Heart left ventricle (tissue), 16 donors: ENCODE measurements at regions not wholly inside any gene's neighbourhood (a gene's known extent, or its start where the extent isn't known, plus 50 kb on each side); places are given as distances from the start of the nearest gene placed in this dataset.
"Not testable (repeated sequence)": the region's sequence is repeated elsewhere in the genome, so short reads cannot be mapped to it uniquely, and the experiment has no call there.

ENCODE experiments used
- ATAC-seq, 4 donors: fragments of 200-7000 bp; cut with Tn5 transposase; one replicate each; pipeline ENCODE4 v1.9.1; 2020 to 2022; ENCODE audit warnings: moderate library complexity in 4 of 4, mild to moderate bottlenecking in 3 of 4, moderate number of reproducible peaks in 1 of 4
- DNase-seq, 5 donors: peaks; one replicate each; pipeline ENCODE4 v3.0.0-alpha.2; 2020
- H3K27ac ChIP-seq, 12 donors: fragments of 200-600 bp; sonication (generic) in 4 of 12; one replicate each; pipeline versions ENCODE4 v1.5.0 to v1.8.0; 2016 to 2022; ENCODE audit warnings: mild to moderate bottlenecking in 2 of 12
- H3K27me3 ChIP-seq, 9 donors: fragments of 200-600 bp; sonication (generic) in 2 of 9; one replicate each; pipeline versions ENCODE4 v1.5.1 to v1.8.0; 2016 to 2022; ENCODE audit warnings: mild to moderate bottlenecking in 3 of 9
- H3K36me3 ChIP-seq, 9 donors: fragments of 200-600 bp; sonication (generic) in 2 of 9; one replicate each; pipeline versions ENCODE4 v1.5.0 to v1.8.0; 2018 to 2022; ENCODE audit warnings: mild to moderate bottlenecking in 2 of 9
- H3K4me1 ChIP-seq, 12 donors: fragments of 200-600 bp; sonication (generic) in 4 of 12; one replicate each; pipeline versions ENCODE4 v1.5.0 to v1.8.0; 2016 to 2022; ENCODE audit warnings: mild to moderate bottlenecking in 3 of 12
- H3K4me3 ChIP-seq, 12 donors: fragments of 200-600 bp; sonication (generic) in 4 of 12; one replicate each; pipeline versions ENCODE4 v1.5.0 to v1.8.0; 2017 to 2022; ENCODE audit warnings: mild to moderate bottlenecking in 9 of 12, moderate library complexity in 4 of 12
- H3K9me3 ChIP-seq, 12 donors: fragments of 200-600 bp; sonication (generic) in 4 of 12; one replicate each; pipeline versions ENCODE4 v1.5.0 to v1.8.0; 2016 to 2022; ENCODE audit warnings: mild to moderate bottlenecking in 1 of 12
- POLR2A ChIP-seq, 2 donors: fragments of 450-650 bp; IDR thresholded peaks; one replicate each; pipeline ENCODE4 v1.6.1; 2017; ENCODE audit warnings: antibody characterized with exemption in 2 of 2, mild to moderate bottlenecking in 2 of 2, moderate library complexity in 2 of 2
- WGBS, 4 donors: extraction: QIAGEN DNeasy Blood & Tissue Kit in 2 of 4; methylation state at CpG; one replicate each; pipeline versions ENCODE4 v1.1.5 to v1.1.7; 2013 to 2018; 5-methylcytosine and 5-hydroxymethylcytosine counted together
- intact Hi-C, 10 donors: fragments of 100-400 bp; cut with DNase I; formaldehyde crosslinking; loops; one replicate each; pipeline versions ENCODE4 v1.11.1 to v1.14.2; 2022
- TF ChIP-seq, protein P1 (sequence below), 12 donors: fragments of 200-600 bp; sonication (generic) in 4 of 12; IDR thresholded peaks; one replicate each; pipeline versions ENCODE4 v1.5.0 to v1.8.0; 2018 to 2022; ENCODE audit warnings: antibody characterized with exemption in 12 of 12, mild to moderate bottlenecking in 5 of 12
- donor health status: ischemic (EF 13 %, LVEDD 7.1; RV severe dilation, severe dysfunction).
- donor health status: healthy with polysubstance abuse.
- donor health status: DM: no; HTN: yes; CAD: no.
- donor health status: DM: no; HTN: no; CAD: no.
- donor health status: ischemic (EF 25% LVEDD 6.9; RV normal size, moderate dysfunction).
- donor health status: ischemic (EF 25% LVEDD 5.7; RV mildly dilated, moderate dysfunction).
- donor health status: healthy.
- donor health status: DM: yes; HTN: yes; CAD: no.
- donor health status: ischemic (EF 35%, LVEDD 5.7; RV mildly dilated, moderate dysfunction).
- donor health status: nonischemic (EF 11% LVEDD 7.7; RV severe dilation, severe dysfunction).
- donor health status: DM: yes; HTN: yes; CAD: no.
- donor health status: PGD.
- donor health status: ischemic (EF 29% LVEDD 5.4; RV normal size, mild dysfunction).
- donor health status: nonischemic (EF 23%, LVEDD 6.1; RV moderate dilation, normal function).

GRCh38 chr2:184413221-184413620 is 185.1 kb upstream of the ZNF804A start:
- Histone ChIP-seq H3K9me3 (no peaks in the 10 kb centered on the region), H3K36me3 (no peaks in the 10 kb centered on the region), H3K4me3 (no peak overlapping the region), H3K27ac (no peak overlapping the region), H3K4me1 (no peaks in the 10 kb centered on the region), H3K27me3 (no peaks in the 10 kb centered on the region)
- ATAC-seq (no peak), DNase-seq (no peak)
- WGBS, 4 donors = 71 to 78% (median 77%) methylated on average over 2 of the region's 2 CpGs
- intact Hi-C loops = no loop called here
- TF ChIP-seq, protein P1, sequence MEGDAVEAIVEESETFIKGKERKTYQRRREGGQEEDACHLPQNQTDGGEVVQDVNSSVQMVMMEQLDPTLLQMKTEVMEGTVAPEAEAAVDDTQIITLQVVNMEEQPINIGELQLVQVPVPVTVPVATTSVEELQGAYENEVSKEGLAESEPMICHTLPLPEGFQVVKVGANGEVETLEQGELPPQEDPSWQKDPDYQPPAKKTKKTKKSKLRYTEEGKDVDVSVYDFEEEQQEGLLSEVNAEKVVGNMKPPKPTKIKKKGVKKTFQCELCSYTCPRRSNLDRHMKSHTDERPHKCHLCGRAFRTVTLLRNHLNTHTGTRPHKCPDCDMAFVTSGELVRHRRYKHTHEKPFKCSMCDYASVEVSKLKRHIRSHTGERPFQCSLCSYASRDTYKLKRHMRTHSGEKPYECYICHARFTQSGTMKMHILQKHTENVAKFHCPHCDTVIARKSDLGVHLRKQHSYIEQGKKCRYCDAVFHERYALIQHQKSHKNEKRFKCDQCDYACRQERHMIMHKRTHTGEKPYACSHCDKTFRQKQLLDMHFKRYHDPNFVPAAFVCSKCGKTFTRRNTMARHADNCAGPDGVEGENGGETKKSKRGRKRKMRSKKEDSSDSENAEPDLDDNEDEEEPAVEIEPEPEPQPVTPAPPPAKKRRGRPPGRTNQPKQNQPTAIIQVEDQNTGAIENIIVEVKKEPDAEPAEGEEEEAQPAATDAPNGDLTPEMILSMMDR (IDR thresholded peaks at IDR 0.05) = no peak
- TF ChIP-seq POLR2A (IDR thresholded peaks at IDR 0.05) = no peak

DNA sequence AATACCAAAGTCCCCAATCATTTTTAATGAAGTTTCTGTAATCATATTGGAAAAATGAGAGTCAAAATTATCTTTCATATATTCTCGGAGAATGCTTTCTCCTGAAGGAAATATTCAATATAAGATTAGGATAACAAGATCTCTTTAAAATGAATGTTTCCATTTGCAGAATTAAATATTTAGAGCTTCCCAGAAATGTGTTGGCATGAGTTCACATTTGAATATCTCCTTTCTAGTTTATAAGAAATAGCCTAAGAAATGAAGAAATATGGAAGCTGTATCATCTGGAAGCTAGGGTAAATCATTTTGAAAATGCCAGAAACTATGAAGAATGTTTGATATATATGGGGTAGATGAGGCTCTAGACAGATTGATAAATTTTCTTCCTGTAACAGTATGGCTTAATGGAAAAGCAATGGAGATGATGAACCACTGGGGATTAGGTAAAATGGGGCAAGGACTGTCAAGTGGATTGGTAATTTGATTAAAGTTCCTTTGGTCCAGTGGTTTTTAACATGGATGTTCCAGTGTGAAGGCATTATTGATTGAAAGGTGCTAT is 184.6 kb upstream of the ZNF804A start:
- Histone ChIP-seq H3K27ac (no peak overlapping the region), H3K9me3 (no peaks in the 10 kb centered on the region), H3K4me3 (no peak overlapping the region), H3K36me3 (no peaks in the 10 kb centered on the region), H3K4me1 (no peaks in the 10 kb centered on the region), H3K27me3 (no peaks in the 10 kb centered on the region)
- intact Hi-C loops = no loop called here
- no peak for DNase-seq
- no peak for ATAC-seq
- WGBS, 4 donors = 79 to 95% (median 88%) methylated on average over 1 of the region's 1 CpG
- TF ChIP-seq POLR2A (IDR thresholded peaks at IDR 0.05) = no peak
- TF ChIP-seq, protein P1 (IDR thresholded peaks at IDR 0.05) = no peak

DNA sequence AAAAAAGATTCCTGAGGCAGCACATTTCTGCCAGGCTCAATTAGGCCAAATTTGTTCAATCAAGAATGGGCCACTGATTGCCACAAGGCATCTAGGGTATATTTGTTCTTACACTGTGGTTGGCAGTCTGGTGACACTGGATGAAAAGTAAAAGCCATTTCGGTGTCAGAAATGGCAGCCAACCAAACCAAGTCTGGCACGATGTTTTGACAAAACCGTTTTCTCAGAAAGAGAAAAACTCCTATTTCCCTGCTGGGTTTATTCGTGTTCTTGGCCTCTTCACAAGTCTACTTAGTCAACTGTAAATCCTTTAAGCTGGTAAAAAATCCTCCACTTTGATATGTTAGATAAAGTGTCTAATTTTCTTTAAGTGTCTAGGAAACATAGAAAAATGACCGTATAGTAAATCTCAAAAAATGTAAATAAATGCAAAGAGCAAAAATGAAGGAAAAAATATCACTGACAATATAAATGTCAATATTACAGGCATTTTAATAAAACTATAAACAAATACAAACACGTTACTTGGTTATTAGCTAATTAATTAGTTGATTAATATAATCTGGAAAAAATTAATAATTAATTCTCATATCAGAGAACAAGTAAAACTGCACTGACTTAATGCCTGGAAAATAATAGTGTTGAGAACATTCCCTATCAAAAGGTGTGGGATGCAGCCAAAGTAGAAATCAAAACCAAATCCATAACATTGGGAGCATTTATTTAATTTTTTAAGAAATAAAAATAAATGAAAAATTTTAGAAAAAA is 182.0 kb upstream of the ZNF804A start:
- DNase-seq (no peak), ATAC-seq (no peak)
- no peak overlapping the region for H3K27ac ChIP-seq
- TF ChIP-seq, protein P1 (IDR thresholded peaks at IDR 0.05) = no peak
- no peak for TF ChIP-seq POLR2A (IDR thresholded peaks at IDR 0.05)
- no peaks in the 10 kb centered on the region for H3K27me3 ChIP-seq
- no peak overlapping the region for H3K4me3 ChIP-seq
- 76 to 86% (median 84%) methylated on average over 6 of the region's 6 CpGs for WGBS, 4 donors
- H3K4me1 ChIP-seq = no peaks in the 10 kb centered on the region
- H3K36me3 ChIP-seq = no peaks in the 10 kb centered on the region
- peaks cover 0 to 4% (median 0%) of the 10 kb centered on the region in 12 donors for H3K9me3 ChIP-seq
- intact Hi-C loops = no loop called here

DNA sequence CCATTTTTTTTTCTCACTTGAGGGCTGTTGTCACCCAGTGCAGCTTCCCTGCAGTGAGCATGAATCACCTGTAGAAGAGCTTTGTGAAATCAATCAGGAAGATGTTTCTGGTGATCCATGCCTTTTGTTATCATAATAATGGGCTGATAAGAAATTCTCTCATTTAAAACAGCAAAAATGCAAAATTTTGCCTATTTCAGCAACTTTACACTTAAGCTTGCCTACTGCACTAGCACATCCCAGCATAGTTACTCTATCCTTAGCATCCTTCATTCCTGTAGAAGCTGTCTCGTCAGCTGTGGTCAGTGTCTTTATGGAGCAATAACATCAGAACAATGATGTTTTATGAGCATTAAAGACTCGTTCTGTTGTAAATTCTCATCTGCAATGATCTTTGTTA is 178.6 kb upstream of the ZNF804A start:
- no peak overlapping the region for H3K27ac ChIP-seq
- H3K9me3 ChIP-seq = peaks cover 0 to 4% (median 0%) of the 10 kb centered on the region in 12 donors
- H3K4me3 ChIP-seq = no peak overlapping the region
- no peak for TF ChIP-seq POLR2A (IDR thresholded peaks at IDR 0.05)
- TF ChIP-seq, protein P1 (IDR thresholded peaks at IDR 0.05) = no peak
- H3K36me3 ChIP-seq = no peaks in the 10 kb centered on the region
- intact Hi-C loops = no loop called here
- no peaks in the 10 kb centered on the region for H3K4me1 ChIP-seq
- no peaks in the 10 kb centered on the region for H3K27me3 ChIP-seq
- DNase-seq (no peak), ATAC-seq (no peak)
- WGBS, 4 donors = 69 to 80% (median 74%) methylated on average over 2 of the region's 2 CpGs

GRCh38 chr2:184421456-184421855 is 176.9 kb upstream of the ZNF804A start:
- H3K27ac ChIP-seq, H3K4me1 ChIP-seq, H3K36me3 ChIP-seq, ATAC-seq, H3K9me3 ChIP-seq, H3K4me3 ChIP-seq, intact Hi-C loops, H3K27me3 ChIP-seq, DNase-seq: not testable (repeated sequence)
- WGBS, 4 donors = 81 to 87% (median 84%) methylated on average over 11 of the region's 11 CpGs
